GM12874 (cell line): ENCODE measurements at regions not wholly inside any gene's neighbourhood (a gene's known extent, or its start where the extent isn't known, plus 50 kb on each side); places are given as distances from the start of the nearest gene placed in this dataset.

ENCODE experiments used
- TF ChIP-seq, protein P1 (sequence below): IDR thresholded peaks from 2 replicates; pipeline ENCODE4 v1.5.1; 2011; ENCODE audit warnings: low read depth, mild to moderate bottlenecking, control low read depth, low read length, moderate library complexity; ENCODE audit not compliant: insufficient read depth

- TF ChIP-seq, protein P1, sequence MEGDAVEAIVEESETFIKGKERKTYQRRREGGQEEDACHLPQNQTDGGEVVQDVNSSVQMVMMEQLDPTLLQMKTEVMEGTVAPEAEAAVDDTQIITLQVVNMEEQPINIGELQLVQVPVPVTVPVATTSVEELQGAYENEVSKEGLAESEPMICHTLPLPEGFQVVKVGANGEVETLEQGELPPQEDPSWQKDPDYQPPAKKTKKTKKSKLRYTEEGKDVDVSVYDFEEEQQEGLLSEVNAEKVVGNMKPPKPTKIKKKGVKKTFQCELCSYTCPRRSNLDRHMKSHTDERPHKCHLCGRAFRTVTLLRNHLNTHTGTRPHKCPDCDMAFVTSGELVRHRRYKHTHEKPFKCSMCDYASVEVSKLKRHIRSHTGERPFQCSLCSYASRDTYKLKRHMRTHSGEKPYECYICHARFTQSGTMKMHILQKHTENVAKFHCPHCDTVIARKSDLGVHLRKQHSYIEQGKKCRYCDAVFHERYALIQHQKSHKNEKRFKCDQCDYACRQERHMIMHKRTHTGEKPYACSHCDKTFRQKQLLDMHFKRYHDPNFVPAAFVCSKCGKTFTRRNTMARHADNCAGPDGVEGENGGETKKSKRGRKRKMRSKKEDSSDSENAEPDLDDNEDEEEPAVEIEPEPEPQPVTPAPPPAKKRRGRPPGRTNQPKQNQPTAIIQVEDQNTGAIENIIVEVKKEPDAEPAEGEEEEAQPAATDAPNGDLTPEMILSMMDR: no peak
Measured at GRCh38 chr1:82218846-82219245, 418.1 kb downstream of the ADGRL2 start.

GRCh38 chr1:82215853-82216175, 415.1 kb downstream of the ADGRL2 start:
- TF ChIP-seq, protein P1: no peak

GRCh38 chr1:82215056-82215852, 414.5 kb downstream of the ADGRL2 start:
- TF ChIP-seq, protein P1: no peak

GRCh38 chr1:82214606-82215005, 413.9 kb downstream of the ADGRL2 start:
- TF ChIP-seq, protein P1: no peak

- TF ChIP-seq, protein P1: no peak
Measured at GRCh38 chr1:82197606-82198005, 396.9 kb downstream of the ADGRL2 start.

DNA sequence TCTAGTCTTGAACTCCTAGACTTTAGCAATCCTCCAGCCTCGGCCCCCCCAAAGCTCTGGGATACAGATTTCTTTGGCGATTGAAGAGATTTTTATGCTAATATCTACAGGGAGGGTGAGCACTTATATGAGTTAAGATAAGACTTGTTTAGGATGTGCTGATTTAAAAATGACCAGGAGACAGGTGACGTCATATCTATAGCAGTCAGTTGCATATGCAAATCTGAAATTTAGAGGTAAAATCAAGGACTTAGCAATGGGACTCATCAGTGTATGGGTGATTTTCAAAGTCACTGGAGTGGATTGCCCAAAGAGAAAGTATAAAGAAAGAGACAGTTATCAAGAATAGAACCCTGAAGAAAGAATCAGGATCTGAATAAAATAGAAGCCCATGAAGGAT, 394.5 kb downstream of the ADGRL2 start:
- TF ChIP-seq, protein P1: no peak

GRCh38 chr1:82185084-82185483, 384.4 kb downstream of the ADGRL2 start:
- TF ChIP-seq, protein P1: no peak

- TF ChIP-seq, protein P1: no peak
Measured at GRCh38 chr1:82181846-82182245, 381.1 kb downstream of the ADGRL2 start.
